ENCODE measurements at regions not wholly inside any gene's neighbourhood (a gene's known extent, or its start where the extent isn't known, plus 50 kb on each side); places are given as distances from the start of the nearest gene placed in this dataset.
"Not testable (repeated sequence)": the region's sequence is repeated elsewhere in the genome, so short reads cannot be mapped to it uniquely, and the experiment has no call there.

- H3K36me3 ChIP-seq (ENCODE audit: insufficient read depth, low read length), result peaks cover 35% of the 10 kb centered on the region
- H2AFZ ChIP-seq (ENCODE audit: low read depth, low read length), result no peak overlapping the region
These were observed 265.0 kb downstream of the UTRN start for GRCh38 chr6:144549837-144550747.

GRCh38 chr6:144551339-144551738 lies 266.2 kb downstream of the UTRN start:
- H3K9me3 ChIP-seq (ENCODE audit: low read length), result no peaks in the 10 kb centered on the region
- no peak overlapping the region for H3K4me3 ChIP-seq (ENCODE audit: low read length)
- no peak overlapping the region for H2AFZ ChIP-seq (ENCODE audit: low read depth, low read length)
- H3K27me3 ChIP-seq (ENCODE audit: insufficient read depth, low read length), result no peaks in the 10 kb centered on the region
- H3K36me3 ChIP-seq (ENCODE audit: insufficient read depth, low read length), result peaks cover 35% of the 10 kb centered on the region
- H3K4me1 ChIP-seq (ENCODE audit: insufficient read depth, low read length), result no peaks in the 10 kb centered on the region

More at GRCh38 chr6:144549837-144550747, 265.0 kb downstream of the UTRN start:
- H3K27me3 ChIP-seq (ENCODE audit: insufficient read depth, low read length), result no peaks in the 10 kb centered on the region
- H3K9me3 ChIP-seq (ENCODE audit: low read length), result no peaks in the 10 kb centered on the region
- H3K4me3 ChIP-seq (ENCODE audit: low read length), result no peak overlapping the region
- no peaks in the 10 kb centered on the region for H3K4me1 ChIP-seq (ENCODE audit: insufficient read depth, low read length)

- H2AFZ ChIP-seq (ENCODE audit: low read depth, low read length), result no peak overlapping the region
- peaks cover 32% of the 10 kb centered on the region for H3K36me3 ChIP-seq (ENCODE audit: insufficient read depth, low read length)
- peaks cover 5% of the 10 kb centered on the region for H3K4me1 ChIP-seq (ENCODE audit: insufficient read depth, low read length)
- H3K9me3 ChIP-seq (ENCODE audit: low read length), result no peaks in the 10 kb centered on the region
- no peak overlapping the region for H3K4me3 ChIP-seq (ENCODE audit: low read length)
- H3K27me3 ChIP-seq (ENCODE audit: insufficient read depth, low read length), result no peaks in the 10 kb centered on the region
These were observed 269.9 kb downstream of the UTRN start for GRCh38 chr6:144555066-144555465.

- no peaks in the 10 kb centered on the region for H3K27me3 ChIP-seq (ENCODE audit: insufficient read depth, low read length)
- H3K36me3 ChIP-seq (ENCODE audit: insufficient read depth, low read length), result peaks cover 14% of the 10 kb centered on the region
- no peak overlapping the region for H3K4me3 ChIP-seq (ENCODE audit: low read length)
- H3K4me1 ChIP-seq (ENCODE audit: insufficient read depth, low read length), result peaks cover 10% of the 10 kb centered on the region
- H3K9me3 ChIP-seq (ENCODE audit: low read length), result peaks cover 2% of the 10 kb centered on the region
- no peak overlapping the region for H2AFZ ChIP-seq (ENCODE audit: low read depth, low read length)
These were observed 274.9 kb downstream of the UTRN start for GRCh38 chr6:144559865-144560593.

GRCh38 chr6:144561455-144562043 lies 276.4 kb downstream of the UTRN start:
- Histone ChIP-seq H3K4me1 (ENCODE audit: insufficient read depth, low read length) (peaks cover 10% of the 10 kb centered on the region), H3K9me3 (ENCODE audit: low read length) (peaks cover 2% of the 10 kb centered on the region), H3K27me3 (ENCODE audit: insufficient read depth, low read length) (no peaks in the 10 kb centered on the region), H3K36me3 (ENCODE audit: insufficient read depth, low read length) (peaks cover 12% of the 10 kb centered on the region), H2AFZ (ENCODE audit: low read depth, low read length) (no peak overlapping the region), H3K4me3 (ENCODE audit: low read length) (no peak overlapping the region)

GRCh38 chr6:144564202-144564601 lies 279.1 kb downstream of the UTRN start:
- Histone ChIP-seq H3K36me3 (ENCODE audit: insufficient read depth, low read length) (peaks cover 3% of the 10 kb centered on the region), H3K4me3 (ENCODE audit: low read length) (no peak overlapping the region), H2AFZ (ENCODE audit: low read depth, low read length) (no peak overlapping the region), H3K4me1 (ENCODE audit: insufficient read depth, low read length) (peaks cover 10% of the 10 kb centered on the region), H3K27me3 (ENCODE audit: insufficient read depth, low read length) (no peaks in the 10 kb centered on the region), H3K9me3 (ENCODE audit: low read length) (peaks cover 2% of the 10 kb centered on the region)

GRCh38 chr6:144566868-144567615 lies 281.9 kb downstream of the UTRN start:
- H3K36me3 ChIP-seq (ENCODE audit: insufficient read depth, low read length), result peaks cover 3% of the 10 kb centered on the region
- H2AFZ ChIP-seq (ENCODE audit: low read depth, low read length), result no peak overlapping the region
- H3K9me3 ChIP-seq (ENCODE audit: low read length), result peaks cover 2% of the 10 kb centered on the region
- no peak overlapping the region for H3K4me3 ChIP-seq (ENCODE audit: low read length)
- H3K27me3 ChIP-seq (ENCODE audit: insufficient read depth, low read length), result no peaks in the 10 kb centered on the region
- H3K4me1 ChIP-seq (ENCODE audit: insufficient read depth, low read length), result no peaks in the 10 kb centered on the region

- no peak overlapping the region for H3K4me3 ChIP-seq (ENCODE audit: low read length)
- no peaks in the 10 kb centered on the region for H3K4me1 ChIP-seq (ENCODE audit: insufficient read depth, low read length)
- no peaks in the 10 kb centered on the region for H3K9me3 ChIP-seq (ENCODE audit: low read length)
- no peaks in the 10 kb centered on the region for H3K27me3 ChIP-seq (ENCODE audit: insufficient read depth, low read length)
- no peak overlapping the region for H2AFZ ChIP-seq (ENCODE audit: low read depth, low read length)
- H3K36me3 ChIP-seq (ENCODE audit: insufficient read depth, low read length), result no peaks in the 10 kb centered on the region
These were observed 283.1 kb downstream of the UTRN start for GRCh38 chr6:144568241-144568640.

GRCh38 chr6:144572541-144572940 lies 287.4 kb downstream of the UTRN start:
- not testable (repeated sequence) for H3K27me3 ChIP-seq (ENCODE audit: insufficient read depth, low read length); H3K4me1 ChIP-seq (ENCODE audit: insufficient read depth, low read length); H3K36me3 ChIP-seq (ENCODE audit: insufficient read depth, low read length); H3K4me3 ChIP-seq (ENCODE audit: low read length); H3K9me3 ChIP-seq (ENCODE audit: low read length); H2AFZ ChIP-seq (ENCODE audit: low read depth, low read length)

GRCh38 chr6:144574796-144575195 lies 289.7 kb downstream of the UTRN start:
- no peaks in the 10 kb centered on the region for H3K4me1 ChIP-seq (ENCODE audit: insufficient read depth, low read length)
- H3K9me3 ChIP-seq (ENCODE audit: low read length), result no peaks in the 10 kb centered on the region
- no peaks in the 10 kb centered on the region for H3K27me3 ChIP-seq (ENCODE audit: insufficient read depth, low read length)
- no peak overlapping the region for H3K4me3 ChIP-seq (ENCODE audit: low read length)
- peaks cover 9% of the 10 kb centered on the region for H3K36me3 ChIP-seq (ENCODE audit: insufficient read depth, low read length)
- no peak overlapping the region for H2AFZ ChIP-seq (ENCODE audit: low read depth, low read length)

GRCh38 chr6:144575327-144575726 lies 290.2 kb downstream of the UTRN start:
- H3K27me3 ChIP-seq (ENCODE audit: insufficient read depth, low read length), result no peaks in the 10 kb centered on the region
- H3K4me3 ChIP-seq (ENCODE audit: low read length), result no peak overlapping the region
- peaks cover 9% of the 10 kb centered on the region for H3K36me3 ChIP-seq (ENCODE audit: insufficient read depth, low read length)
- no peak overlapping the region for H2AFZ ChIP-seq (ENCODE audit: low read depth, low read length)
- H3K9me3 ChIP-seq (ENCODE audit: low read length), result no peaks in the 10 kb centered on the region
- no peaks in the 10 kb centered on the region for H3K4me1 ChIP-seq (ENCODE audit: insufficient read depth, low read length)

GRCh38 chr6:144576871-144577270 lies 291.7 kb downstream of the UTRN start:
- Histone ChIP-seq H2AFZ (ENCODE audit: low read depth, low read length) (no peak overlapping the region), H3K27me3 (ENCODE audit: insufficient read depth, low read length) (no peaks in the 10 kb centered on the region), H3K4me3 (ENCODE audit: low read length) (no peak overlapping the region), H3K4me1 (ENCODE audit: insufficient read depth, low read length) (peaks cover under 1% of the 10 kb centered on the region), H3K36me3 (ENCODE audit: insufficient read depth, low read length) (peaks cover 9% of the 10 kb centered on the region), H3K9me3 (ENCODE audit: low read length) (no peaks in the 10 kb centered on the region)

Data from neuron (in vitro differentiated cells).